ENCODE measurements at regions not wholly inside any gene's neighbourhood (a gene's known extent, or its start where the extent isn't known, plus 50 kb on each side); places are given as distances from the start of the nearest gene placed in this dataset.

- H3K9me3 ChIP-seq (ENCODE audit: control insufficient read depth, insufficient read depth, low read depth, low read length), result no peaks in the 10 kb centered on the region
- ChIA-PET POLR2A (no interaction called here), CTCF (no interaction called here)
- no peaks in the 10 kb centered on the region for H3K36me3 ChIP-seq (ENCODE audit: control insufficient read depth, insufficient read depth, low read length)
- no peaks in the 10 kb centered on the region for H3K27me3 ChIP-seq (ENCODE audit: control insufficient read depth, insufficient read depth, low read length)
- no peak for TF ChIP-seq POLR2AphosphoS5 (IDR thresholded peaks at IDR 0.05; ENCODE audit: low read depth, low read length)
- TF ChIP-seq CTCF (IDR thresholded peaks at IDR 0.05), result no peak
- no peak for TF ChIP-seq SIN3A (IDR thresholded peaks at IDR 0.05; ENCODE audit: borderline replicate concordance, insufficient read depth, low read depth, low read length)
- TF ChIP-seq REST (IDR thresholded peaks at IDR 0.05; ENCODE audit: insufficient read depth in 1 of 2, low read depth in 2 of 2, low read length in 1 of 2), result no peak
- no peak for TF ChIP-seq TCF7L2 (IDR thresholded peaks at IDR 0.05; ENCODE audit: low read depth, low read length)
- BruUV-seq (replicated peaks), result no TSS peak
- in situ Hi-C loops (cut with HindIII; ENCODE audit: low pct_unique_long_range_greater_than_20kb, low sequenced_read_pairs) (no loop called here), intact Hi-C loops (cut with micrococcal nuclease; ENCODE audit: unreplicated experiment) (no loop called here)
- DNase-seq (ENCODE audit: low read depth, low spot score) (no peak), ATAC-seq (no peak)
- no peak overlapping the region for H3K4me3 ChIP-seq (ENCODE audit: low read depth in 2 of 2, low read length in 2 of 2)
- H3K27ac ChIP-seq (ENCODE audit: low read length), result no peak overlapping the region
- H3K4me1 ChIP-seq (ENCODE audit: control insufficient read depth, insufficient read depth, low read length), result no peaks in the 10 kb centered on the region
Observed at GRCh38 chr5:68652534-68652965, 437.0 kb downstream of the PIK3R1 start.

- no peak overlapping the region for H3K4me3 ChIP-seq (ENCODE audit: low read depth in 2 of 2, low read length in 2 of 2)
- intact Hi-C loops (cut with micrococcal nuclease; ENCODE audit: unreplicated experiment) (no loop called here), in situ Hi-C loops (cut with HindIII; ENCODE audit: low pct_unique_long_range_greater_than_20kb, low sequenced_read_pairs) (no loop called here)
- H3K9me3 ChIP-seq (ENCODE audit: control insufficient read depth, insufficient read depth, low read depth, low read length), result no peaks in the 10 kb centered on the region
- H3K36me3 ChIP-seq (ENCODE audit: control insufficient read depth, insufficient read depth, low read length), result no peaks in the 10 kb centered on the region
- BruUV-seq (replicated peaks), result no TSS peak
- ATAC-seq (no peak), DNase-seq (ENCODE audit: low read depth, low spot score) (no peak)
- no peak for TF ChIP-seq SIN3A (IDR thresholded peaks at IDR 0.05; ENCODE audit: borderline replicate concordance, insufficient read depth, low read depth, low read length)
- no peak for TF ChIP-seq CTCF (IDR thresholded peaks at IDR 0.05)
- TF ChIP-seq REST (IDR thresholded peaks at IDR 0.05; ENCODE audit: insufficient read depth in 1 of 2, low read depth in 2 of 2, low read length in 1 of 2), result no peak
- TF ChIP-seq POLR2AphosphoS5 (IDR thresholded peaks at IDR 0.05; ENCODE audit: low read depth, low read length), result no peak
- TF ChIP-seq TCF7L2 (IDR thresholded peaks at IDR 0.05; ENCODE audit: low read depth, low read length), result no peak
- ChIA-PET CTCF (no interaction called here), POLR2A (no interaction called here)
- H3K27ac ChIP-seq (ENCODE audit: low read length), result no peak overlapping the region
- no peaks in the 10 kb centered on the region for H3K27me3 ChIP-seq (ENCODE audit: control insufficient read depth, insufficient read depth, low read length)
- H3K4me1 ChIP-seq (ENCODE audit: control insufficient read depth, insufficient read depth, low read length), result no peaks in the 10 kb centered on the region
Observed at GRCh38 chr5:68653471-68653870, 437.9 kb downstream of the PIK3R1 start.
